ENCODE measurements at regions not wholly inside any gene's neighbourhood (a gene's known extent, or its start where the extent isn't known, plus 50 kb on each side); places are given as distances from the start of the nearest gene placed in this dataset.

DNA sequence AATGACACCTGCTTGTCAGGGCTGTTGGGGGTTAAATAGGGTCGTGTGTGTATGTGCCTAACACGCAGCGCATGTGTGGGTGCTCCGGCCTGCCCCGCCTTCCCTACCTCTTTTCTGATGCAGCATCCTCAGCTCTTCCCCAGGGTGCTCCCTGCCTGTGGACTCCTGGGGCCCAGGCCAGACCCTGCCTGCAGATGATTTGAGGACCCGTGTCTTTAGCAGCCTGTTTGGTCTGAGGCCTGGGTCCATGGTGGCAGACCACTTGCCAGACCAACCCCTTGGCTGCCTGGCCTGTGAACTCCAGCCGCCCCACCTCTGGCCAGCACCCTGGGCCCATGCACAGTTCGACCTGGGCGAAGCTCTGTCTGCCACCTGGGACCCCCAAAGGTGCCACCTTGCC, 57.0 kb upstream of the SIM2 start:
- H3K4me3 Mint-ChIP-seq (ENCODE audit: low read depth), result no peak overlapping the region
- peaks cover 4% of the 10 kb centered on the region for H3K9me3 Mint-ChIP-seq (ENCODE audit: low read depth)
- H3K36me3 Mint-ChIP-seq (ENCODE audit: insufficient read depth), result no peaks in the 10 kb centered on the region
- H3K4me1 Mint-ChIP-seq (ENCODE audit: low read depth), result peaks cover 8% of the 10 kb centered on the region
- DNase-seq (ENCODE audit: low spot score, unreplicated experiment), result no peak
- peaks cover 18% of the 10 kb centered on the region for H3K27me3 Mint-ChIP-seq
- H3K27ac Mint-ChIP-seq, result no peak overlapping the region
- TF ChIP-seq, protein P1, sequence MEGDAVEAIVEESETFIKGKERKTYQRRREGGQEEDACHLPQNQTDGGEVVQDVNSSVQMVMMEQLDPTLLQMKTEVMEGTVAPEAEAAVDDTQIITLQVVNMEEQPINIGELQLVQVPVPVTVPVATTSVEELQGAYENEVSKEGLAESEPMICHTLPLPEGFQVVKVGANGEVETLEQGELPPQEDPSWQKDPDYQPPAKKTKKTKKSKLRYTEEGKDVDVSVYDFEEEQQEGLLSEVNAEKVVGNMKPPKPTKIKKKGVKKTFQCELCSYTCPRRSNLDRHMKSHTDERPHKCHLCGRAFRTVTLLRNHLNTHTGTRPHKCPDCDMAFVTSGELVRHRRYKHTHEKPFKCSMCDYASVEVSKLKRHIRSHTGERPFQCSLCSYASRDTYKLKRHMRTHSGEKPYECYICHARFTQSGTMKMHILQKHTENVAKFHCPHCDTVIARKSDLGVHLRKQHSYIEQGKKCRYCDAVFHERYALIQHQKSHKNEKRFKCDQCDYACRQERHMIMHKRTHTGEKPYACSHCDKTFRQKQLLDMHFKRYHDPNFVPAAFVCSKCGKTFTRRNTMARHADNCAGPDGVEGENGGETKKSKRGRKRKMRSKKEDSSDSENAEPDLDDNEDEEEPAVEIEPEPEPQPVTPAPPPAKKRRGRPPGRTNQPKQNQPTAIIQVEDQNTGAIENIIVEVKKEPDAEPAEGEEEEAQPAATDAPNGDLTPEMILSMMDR (IDR thresholded peaks at IDR 0.05; ENCODE audit: unreplicated experiment), result no peak

DNA sequence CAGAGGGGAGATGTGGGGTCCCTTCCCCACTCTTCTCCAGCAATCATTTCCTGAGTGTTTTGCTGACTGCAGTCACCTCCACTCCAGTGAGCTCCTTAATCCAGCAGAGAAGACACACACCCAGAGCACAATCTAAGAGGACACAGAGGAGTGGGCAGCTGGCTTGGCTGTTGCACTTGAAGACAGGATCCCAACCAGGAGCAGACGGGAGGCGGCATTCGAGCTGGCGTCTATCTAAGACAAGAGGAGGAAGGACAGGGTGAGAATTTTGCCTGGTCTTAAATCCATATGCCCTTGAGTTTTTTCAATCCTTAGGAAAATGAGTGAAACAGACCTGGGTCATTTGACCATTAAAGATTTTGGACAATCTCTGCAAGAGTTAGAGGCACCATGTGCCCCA, 56.1 kb upstream of the SIM2 start:
- Mint-ChIP-seq H3K27me3 (peaks cover 16% of the 10 kb centered on the region), H3K9me3 (ENCODE audit: low read depth) (no peaks in the 10 kb centered on the region), H3K4me1 (ENCODE audit: low read depth) (peaks cover 9% of the 10 kb centered on the region), H3K36me3 (ENCODE audit: insufficient read depth) (no peaks in the 10 kb centered on the region), H3K27ac (no peak overlapping the region), H3K4me3 (ENCODE audit: low read depth) (no peak overlapping the region)
- TF ChIP-seq, protein P1 (IDR thresholded peaks at IDR 0.05; ENCODE audit: unreplicated experiment), result no peak
- DNase-seq (ENCODE audit: low spot score, unreplicated experiment), result no peak

DNA sequence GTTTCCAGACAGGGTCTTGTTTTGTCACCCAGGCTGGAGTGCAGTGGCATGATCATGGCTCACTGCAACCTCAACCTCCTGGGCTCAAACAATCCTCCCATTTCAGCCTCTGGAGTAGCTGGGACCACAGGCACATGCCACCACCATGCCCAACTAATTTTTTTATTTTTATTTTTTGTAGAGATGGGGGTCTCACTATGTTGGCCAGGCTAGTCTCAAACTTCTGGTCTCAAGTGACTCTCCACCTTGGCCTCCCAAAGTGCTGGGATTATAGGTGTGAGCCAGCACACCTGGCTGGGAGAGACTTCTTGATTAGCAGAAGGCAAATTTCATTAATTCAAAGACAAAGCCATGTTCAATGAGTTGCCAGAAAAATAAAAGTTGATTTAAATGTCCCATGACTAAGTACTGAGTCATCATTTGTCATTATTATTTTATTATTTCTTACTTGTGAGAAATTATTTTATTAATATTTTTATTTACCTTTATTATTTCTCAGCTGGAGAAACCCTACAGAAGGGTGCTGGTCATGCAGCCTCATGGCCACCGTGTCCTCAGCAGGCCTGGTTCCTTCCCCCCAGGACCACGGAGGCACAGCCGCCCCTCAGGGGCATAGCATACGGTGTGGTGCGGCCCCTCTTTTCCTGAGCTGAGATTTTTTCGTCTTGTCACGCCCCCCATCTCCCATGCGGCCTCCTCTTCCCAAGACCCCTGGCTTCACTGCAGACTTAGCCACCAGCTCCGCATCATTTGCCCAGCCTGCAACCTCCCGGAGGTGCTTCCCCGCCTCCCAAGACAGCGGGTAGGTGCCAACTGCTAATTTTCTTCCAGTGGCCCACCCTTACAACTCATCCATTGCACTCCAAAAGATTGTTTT, 55.3 kb upstream of the SIM2 start:
- Mint-ChIP-seq H3K36me3 (ENCODE audit: insufficient read depth) (no peaks in the 10 kb centered on the region), H3K4me3 (ENCODE audit: low read depth) (no peak overlapping the region), H3K4me1 (ENCODE audit: low read depth) (peaks cover 10% of the 10 kb centered on the region), H3K27ac (no peak overlapping the region), H3K27me3 (peaks cover 16% of the 10 kb centered on the region), H3K9me3 (ENCODE audit: low read depth) (no peaks in the 10 kb centered on the region)
- TF ChIP-seq, protein P1 (IDR thresholded peaks at IDR 0.05; ENCODE audit: unreplicated experiment), result no peak
- DNase-seq (ENCODE audit: low spot score, unreplicated experiment), result no peak

DNA sequence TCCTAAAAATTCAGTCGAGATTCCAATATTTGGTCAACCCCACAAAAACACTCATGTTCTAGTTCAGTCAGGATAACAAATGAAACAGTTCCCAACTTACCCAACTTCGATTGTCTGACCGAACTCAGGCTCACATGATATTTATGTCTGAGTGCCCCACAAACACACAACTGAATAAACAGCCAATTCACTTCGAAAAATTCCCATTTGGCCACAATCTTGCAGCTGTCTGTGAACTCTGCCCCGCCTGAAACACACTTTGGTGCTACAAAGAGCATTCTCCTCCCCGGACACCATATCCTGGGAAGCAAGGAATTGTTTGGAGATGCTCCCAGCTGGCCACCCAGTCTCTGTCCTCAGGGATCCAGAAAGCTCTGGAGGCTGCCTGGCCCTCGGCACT, 52.9 kb upstream of the SIM2 start:
- DNase-seq (ENCODE audit: low spot score, unreplicated experiment), result no peak
- H3K27me3 Mint-ChIP-seq, result peaks cover 12% of the 10 kb centered on the region
- peaks cover 2% of the 10 kb centered on the region for H3K4me1 Mint-ChIP-seq (ENCODE audit: low read depth)
- H3K36me3 Mint-ChIP-seq (ENCODE audit: insufficient read depth), result no peaks in the 10 kb centered on the region
- TF ChIP-seq, protein P1 (IDR thresholded peaks at IDR 0.05; ENCODE audit: unreplicated experiment), result no peak
- H3K27ac Mint-ChIP-seq, result no peak overlapping the region
- H3K9me3 Mint-ChIP-seq (ENCODE audit: low read depth), result no peaks in the 10 kb centered on the region
- H3K4me3 Mint-ChIP-seq (ENCODE audit: low read depth), result no peak overlapping the region

DNA sequence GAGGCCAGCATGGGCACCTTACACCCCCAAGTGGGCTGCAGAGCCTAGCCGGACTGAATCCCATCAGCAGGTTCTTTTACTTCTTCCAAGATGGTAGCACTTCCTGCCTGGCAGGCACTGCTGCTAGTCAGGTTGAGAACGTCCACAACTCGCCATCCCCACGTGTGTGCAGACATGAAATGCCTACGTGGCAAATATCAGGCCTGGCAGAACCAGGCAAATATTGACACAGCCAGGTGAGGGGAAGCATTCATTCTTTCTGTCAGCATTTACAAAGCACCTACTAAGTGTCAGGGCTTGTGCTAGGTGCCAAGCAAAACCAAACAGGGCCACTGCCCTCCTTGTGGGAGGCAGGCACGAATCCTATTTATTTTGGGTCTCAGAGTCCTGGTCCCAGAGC, 52.3 kb upstream of the SIM2 start:
- Mint-ChIP-seq H3K27me3 (peaks cover 10% of the 10 kb centered on the region), H3K27ac (no peak overlapping the region), H3K4me3 (ENCODE audit: low read depth) (no peak overlapping the region), H3K9me3 (ENCODE audit: low read depth) (no peaks in the 10 kb centered on the region), H3K36me3 (ENCODE audit: insufficient read depth) (no peaks in the 10 kb centered on the region), H3K4me1 (ENCODE audit: low read depth) (peaks cover 2% of the 10 kb centered on the region)
- DNase-seq (ENCODE audit: low spot score, unreplicated experiment), result no peak
- TF ChIP-seq, protein P1 (IDR thresholded peaks at IDR 0.05; ENCODE audit: unreplicated experiment), result no peak

Measured in progenitor cell of endocrine pancreas (in vitro differentiated cells).